Activated naive CD8-positive, alpha-beta T cell treated with anti-CD3 and anti-CD28 coated beads, Interleukin-2, amount 50 U/mL, for 24 hours (primary cell): ENCODE measurements at regions not wholly inside any gene's neighbourhood (a gene's known extent, or its start where the extent isn't known, plus 50 kb on each side); places are given as distances from the start of the nearest gene placed in this dataset.
"Not testable (repeated sequence)": the region's sequence is repeated elsewhere in the genome, so short reads cannot be mapped to it uniquely, and the experiment has no call there.

ENCODE experiments used
- ATAC-seq: fragments of 150-1000 bp; cut with Tn5 transposase; one replicate; pipeline ENCODE4 v1.10.0; 2021
- DNase-seq: peaks from one replicate; pipeline ENCODE4 v3.0.0; 2021
- H3K27ac Mint-ChIP-seq: one replicate; pipeline ENCODE4 v1.8.0; 2021; ENCODE audit warnings: mild to moderate bottlenecking, mixed read lengths
- H3K27me3 Mint-ChIP-seq: one replicate; pipeline ENCODE4 v1.8.0; 2021; ENCODE audit warnings: mixed read lengths
- H3K36me3 Mint-ChIP-seq: one replicate; pipeline ENCODE4 v1.8.0; 2021; ENCODE audit warnings: low read depth, mixed read lengths
- H3K4me1 Mint-ChIP-seq: one replicate; pipeline ENCODE4 v1.8.0; 2021; ENCODE audit warnings: mixed read lengths
- H3K4me3 Mint-ChIP-seq: one replicate; pipeline ENCODE4 v1.8.0; 2021; ENCODE audit warnings: mild to moderate bottlenecking, moderate library complexity, mixed read lengths
- H3K9me3 Mint-ChIP-seq: one replicate; pipeline ENCODE4 v1.8.0; 2021; ENCODE audit warnings: mixed read lengths

DNA sequence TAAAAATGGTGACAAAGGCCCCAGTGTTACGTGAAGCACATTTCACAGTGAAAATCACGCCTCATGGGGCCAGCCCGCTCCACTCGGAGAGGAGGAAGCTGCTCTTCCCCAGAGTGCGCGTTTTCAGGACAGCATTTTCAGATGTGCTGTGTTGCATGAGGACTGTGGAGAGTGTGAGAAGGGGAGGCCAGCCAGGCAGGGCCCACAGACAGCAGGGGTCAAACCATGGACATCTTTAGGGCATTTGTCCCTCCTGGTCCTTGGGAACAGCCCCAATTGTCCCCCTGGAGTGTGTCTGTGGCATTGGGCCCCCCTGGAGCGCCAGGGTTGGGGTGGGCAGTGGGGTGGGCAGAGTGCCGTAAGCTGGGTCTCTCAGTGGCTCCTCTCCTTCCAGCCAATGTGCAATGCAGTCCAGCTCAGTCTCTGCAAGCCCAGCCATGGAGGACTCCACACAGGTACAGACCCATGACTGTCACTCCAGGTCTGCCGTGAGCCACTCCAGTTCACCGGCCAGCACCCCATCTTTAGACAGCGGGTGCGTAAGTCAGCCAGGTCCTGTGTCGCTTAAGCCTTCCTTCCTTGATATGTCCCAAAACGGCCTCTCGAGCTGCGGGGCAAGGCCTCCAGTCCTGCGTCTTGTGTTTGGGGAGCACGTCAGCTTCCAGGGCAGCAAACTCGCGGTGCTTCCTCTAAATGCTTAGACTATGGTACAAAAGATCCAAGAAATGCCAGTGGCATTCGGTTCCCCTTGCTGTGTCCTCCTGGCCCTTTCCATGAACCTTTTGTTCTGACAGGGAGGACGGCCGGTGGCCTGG is 159.3 kb upstream of the AFDN start:
- Mint-ChIP-seq H3K36me3 (no peaks in the 10 kb centered on the region), H3K27ac (no peak overlapping the region), H3K4me3 (no peak overlapping the region), H3K27me3 (peaks cover 2% of the 10 kb centered on the region), H3K9me3 (peaks cover 10% of the 10 kb centered on the region), H3K4me1 (no peaks in the 10 kb centered on the region)
- ATAC-seq (no peak), DNase-seq (no peak)

DNA sequence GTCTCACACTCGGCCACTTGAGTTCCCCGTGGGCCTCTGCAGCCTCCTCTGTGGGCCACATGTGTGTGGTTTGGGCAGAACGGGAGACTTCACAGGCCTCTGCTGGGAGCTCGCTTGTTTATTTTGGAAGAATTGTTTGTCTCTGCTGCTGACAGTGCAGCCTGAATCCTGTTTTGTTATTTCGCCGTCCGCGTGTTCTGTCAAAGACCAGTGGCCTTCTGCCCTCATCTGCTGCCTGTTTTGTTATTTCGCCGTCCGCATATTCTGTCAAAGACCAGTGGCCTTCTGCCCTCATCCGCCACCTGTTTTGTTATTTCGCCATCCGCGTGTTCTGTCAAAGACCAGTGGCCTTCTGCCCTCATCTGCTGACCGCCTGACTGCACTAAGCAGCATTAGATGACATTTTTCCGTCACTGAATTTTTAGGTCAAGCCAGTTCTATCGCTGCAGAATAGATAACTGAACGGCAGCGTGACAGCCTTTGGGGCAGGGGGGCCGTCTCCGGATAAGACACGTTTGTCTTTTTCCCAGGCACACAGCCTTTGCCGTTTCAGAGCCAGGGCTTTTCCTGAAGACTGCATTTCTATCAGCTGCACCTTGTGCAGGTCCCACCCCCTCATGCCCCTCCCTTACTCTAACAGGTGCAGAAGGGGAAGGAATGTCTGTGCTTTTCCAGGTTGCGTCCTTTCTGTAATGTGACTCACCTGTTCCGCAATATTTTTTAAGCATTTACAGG is 158.5 kb upstream of the AFDN start:
- ATAC-seq (no peak), DNase-seq (no peak)
- H3K4me1 Mint-ChIP-seq: no peaks in the 10 kb centered on the region
- peaks cover 13% of the 10 kb centered on the region for H3K9me3 Mint-ChIP-seq
- H3K36me3 Mint-ChIP-seq: no peaks in the 10 kb centered on the region
- no peak overlapping the region for H3K4me3 Mint-ChIP-seq
- no peak overlapping the region for H3K27ac Mint-ChIP-seq
- peaks cover 3% of the 10 kb centered on the region for H3K27me3 Mint-ChIP-seq

DNA sequence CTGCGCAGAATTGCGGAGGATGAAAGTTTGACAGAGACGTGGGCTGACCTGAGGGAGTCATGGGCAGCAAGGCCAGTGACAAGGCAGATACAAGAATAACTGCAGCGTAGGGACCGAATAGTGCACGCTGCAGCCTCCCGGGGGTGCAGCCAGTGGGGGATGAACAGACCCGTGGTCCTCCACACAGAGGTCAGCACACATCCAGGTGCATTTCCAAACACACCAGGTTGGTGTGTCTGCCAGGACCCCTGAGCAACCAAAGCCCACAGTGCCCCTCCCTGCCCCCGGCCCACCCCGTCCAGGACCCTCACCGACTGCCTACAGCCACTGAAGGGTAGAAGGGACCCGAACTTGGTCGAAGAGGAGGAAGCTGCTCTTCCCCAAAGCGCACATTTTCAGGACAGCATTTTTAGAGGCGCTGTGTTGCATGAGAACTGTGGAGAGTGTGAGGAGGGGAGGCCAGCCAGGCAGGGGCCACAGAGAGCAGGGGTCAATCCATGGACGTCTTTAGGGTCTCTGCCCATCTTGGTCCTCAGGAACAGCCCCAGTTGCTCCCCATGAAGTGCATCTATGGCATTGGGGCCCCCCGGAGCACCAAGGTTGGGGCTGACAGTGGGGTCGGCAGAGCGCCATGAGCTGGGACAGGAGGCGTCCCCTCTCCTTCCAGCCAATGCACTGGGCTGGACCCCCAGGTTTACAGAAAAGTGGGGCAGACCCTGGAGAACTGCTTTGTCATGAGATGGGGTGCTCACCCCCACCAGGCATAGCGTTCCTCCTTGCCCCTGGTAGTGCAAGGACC is 157.8 kb upstream of the AFDN start:
- Mint-ChIP-seq H3K27me3 (peaks cover 3% of the 10 kb centered on the region), H3K4me3 (no peak overlapping the region), H3K27ac (no peak overlapping the region), H3K4me1 (no peaks in the 10 kb centered on the region), H3K36me3 (no peaks in the 10 kb centered on the region), H3K9me3 (peaks cover 13% of the 10 kb centered on the region)
- no peak for ATAC-seq
- DNase-seq: no peak

DNA sequence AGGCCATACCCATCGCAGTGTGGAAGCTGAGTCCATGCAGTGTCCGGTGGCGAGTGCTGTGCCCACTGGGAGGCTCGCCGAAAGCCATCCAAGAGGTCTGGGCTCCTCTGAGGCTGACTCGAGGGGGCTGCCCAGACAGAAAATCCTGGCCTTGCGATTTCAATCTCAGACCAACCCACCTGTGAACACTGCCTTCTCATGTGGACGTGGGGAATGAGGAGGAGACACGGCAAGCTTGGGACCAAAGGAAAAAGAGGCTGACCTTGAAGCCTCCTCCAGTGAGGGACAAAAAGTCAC is 157.2 kb upstream of the AFDN start:
- Mint-ChIP-seq H3K9me3 (peaks cover 13% of the 10 kb centered on the region), H3K27ac (no peak overlapping the region), H3K4me3 (no peak overlapping the region), H3K4me1 (no peaks in the 10 kb centered on the region), H3K36me3 (no peaks in the 10 kb centered on the region), H3K27me3 (peaks cover 3% of the 10 kb centered on the region)
- ATAC-seq (no peak), DNase-seq (no peak)

DNA sequence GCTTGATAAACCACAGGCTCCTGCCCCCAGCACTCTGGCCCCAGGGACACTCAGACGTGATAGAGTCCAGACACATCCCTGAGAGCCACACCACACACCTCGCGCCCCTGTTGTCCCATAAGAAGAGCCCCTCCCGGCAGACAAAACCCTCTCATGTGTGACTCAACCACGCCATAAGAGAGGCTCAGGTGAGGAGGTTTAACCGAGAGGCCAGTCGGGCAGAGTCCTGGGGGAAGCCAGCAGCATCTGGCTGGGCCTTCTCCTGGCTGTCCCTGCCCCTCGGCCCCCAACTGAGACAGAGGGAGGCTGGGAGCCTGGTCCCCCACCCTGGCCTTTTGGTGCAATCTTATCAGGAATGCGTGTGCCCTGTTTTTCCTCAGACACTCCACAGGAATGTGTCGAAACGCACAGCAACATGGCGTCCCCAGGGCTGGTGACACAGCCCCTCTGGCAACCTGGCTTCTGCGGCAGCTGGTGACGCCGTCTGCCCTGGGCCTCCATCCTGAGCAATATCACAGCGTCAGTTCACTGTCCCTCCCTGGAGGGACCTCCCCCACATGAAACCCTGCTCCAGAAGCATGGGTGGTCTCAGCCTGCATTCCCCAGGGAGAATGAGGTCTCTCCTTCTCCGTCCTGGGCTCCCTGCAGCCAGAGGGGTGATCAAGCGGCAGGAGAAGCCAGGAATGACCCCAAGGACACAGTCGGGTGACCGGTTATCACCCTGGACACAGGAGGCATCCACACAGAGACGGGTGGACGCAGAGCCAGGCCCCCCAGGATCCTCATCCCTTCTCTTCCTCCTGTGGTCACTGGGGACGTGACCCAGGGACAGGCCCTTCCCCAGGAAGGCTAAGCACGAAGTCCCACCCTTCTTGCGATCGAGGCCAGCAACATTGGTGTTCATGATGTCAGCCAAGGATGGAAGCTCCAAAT is 156.6 kb upstream of the AFDN start:
- H3K4me3 Mint-ChIP-seq: no peak overlapping the region
- peaks cover 13% of the 10 kb centered on the region for H3K9me3 Mint-ChIP-seq
- DNase-seq (no peak), ATAC-seq (no peak)
- H3K4me1 Mint-ChIP-seq: no peaks in the 10 kb centered on the region
- H3K36me3 Mint-ChIP-seq: no peaks in the 10 kb centered on the region
- H3K27ac Mint-ChIP-seq: no peak overlapping the region
- peaks cover 3% of the 10 kb centered on the region for H3K27me3 Mint-ChIP-seq

DNA sequence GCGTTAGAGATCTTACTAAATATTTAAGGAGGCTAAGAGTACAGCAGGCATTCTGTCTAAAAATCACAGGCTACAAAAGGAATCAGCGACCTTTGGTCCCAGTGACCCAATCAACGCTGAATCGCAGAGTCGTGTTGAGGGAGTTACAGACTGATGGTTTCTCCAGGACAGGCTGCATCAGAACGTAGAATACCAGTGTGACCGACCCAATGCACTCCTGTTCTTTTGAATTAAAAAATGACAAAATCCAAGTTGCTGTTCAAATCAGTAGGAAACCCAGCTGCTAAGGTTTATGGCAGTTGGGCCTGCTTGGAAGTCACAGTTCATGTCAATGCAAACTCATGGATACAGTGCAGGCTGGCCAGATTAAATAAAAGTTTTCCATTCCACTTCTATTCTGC is 155.8 kb upstream of the AFDN start:
- no peaks in the 10 kb centered on the region for H3K36me3 Mint-ChIP-seq

DNA sequence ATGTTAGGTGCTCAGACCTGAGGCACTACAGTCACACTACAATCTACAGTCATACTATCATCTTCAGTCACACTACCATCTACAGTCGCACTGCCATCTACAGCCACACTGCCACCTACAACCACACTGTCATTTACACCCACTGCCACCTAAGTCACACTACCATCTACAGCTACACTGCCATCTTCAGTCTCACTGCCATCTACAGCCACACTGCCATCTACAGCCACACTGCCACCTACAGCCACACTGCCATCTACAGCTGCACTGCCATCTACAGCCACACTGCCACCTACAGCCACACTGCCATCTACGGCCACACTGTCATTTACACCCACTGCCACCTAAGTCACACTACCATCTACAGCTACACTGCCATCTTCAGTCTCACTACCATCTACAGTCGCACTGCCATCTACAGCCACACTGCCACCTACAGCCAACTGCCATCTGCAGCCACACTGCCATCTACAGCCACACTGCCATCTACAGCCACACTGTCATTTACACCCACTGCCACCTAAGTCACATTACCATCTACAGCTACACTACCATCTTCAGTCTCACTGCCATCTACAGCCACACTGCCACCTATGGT is 155.2 kb upstream of the AFDN start:
- H3K27ac Mint-ChIP-seq, H3K36me3 Mint-ChIP-seq, H3K4me1 Mint-ChIP-seq, DNase-seq, ATAC-seq, H3K4me3 Mint-ChIP-seq: not testable (repeated sequence)
- Mint-ChIP-seq H3K9me3 (peaks cover 13% of the 10 kb centered on the region), H3K27me3 (peaks cover 12% of the 10 kb centered on the region)

More for the DNA sequence above, 155.8 kb upstream of the AFDN start:
- DNase-seq: no peak
- H3K27ac Mint-ChIP-seq: no peak overlapping the region
- no peak overlapping the region for H3K4me3 Mint-ChIP-seq
- ATAC-seq: no peak
- H3K9me3 Mint-ChIP-seq: peaks cover 13% of the 10 kb centered on the region
- no peaks in the 10 kb centered on the region for H3K4me1 Mint-ChIP-seq
- H3K27me3 Mint-ChIP-seq: peaks cover 8% of the 10 kb centered on the region

DNA sequence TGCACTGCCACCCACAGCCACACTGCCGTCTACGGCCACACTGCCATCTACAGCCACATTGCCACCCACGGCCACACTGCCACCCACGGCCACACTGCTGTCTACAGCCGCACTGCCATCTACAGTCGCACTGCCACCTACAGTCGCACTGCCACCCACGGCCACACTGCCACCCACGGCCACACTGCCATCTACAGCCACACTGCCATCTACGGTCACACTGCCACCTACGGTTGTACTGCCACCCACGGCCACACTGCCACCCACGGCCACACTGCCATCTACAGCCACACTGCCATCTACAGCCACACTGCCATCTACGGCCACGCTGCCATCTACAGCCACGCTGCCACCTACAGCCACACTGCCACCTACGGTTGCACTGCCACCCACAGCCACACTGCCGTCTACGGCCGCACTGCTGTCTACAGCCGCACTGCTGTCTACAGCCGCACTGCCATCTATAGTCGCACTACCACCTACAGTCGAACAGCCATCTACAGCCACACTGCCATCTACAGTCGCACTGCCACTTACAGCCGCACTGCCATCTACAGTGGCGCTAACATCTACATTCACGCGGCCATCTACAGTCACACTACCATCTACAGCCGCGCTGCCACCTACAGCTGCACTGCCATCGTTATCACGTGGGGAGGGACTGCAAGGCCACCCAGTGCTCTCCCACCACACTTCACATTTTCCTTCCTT is 154.6 kb upstream of the AFDN start:
- H3K4me1 Mint-ChIP-seq: no peaks in the 10 kb centered on the region
- H3K4me3 Mint-ChIP-seq: no peak overlapping the region
- H3K9me3 Mint-ChIP-seq: peaks cover 13% of the 10 kb centered on the region
- DNase-seq: no peak
- no peak for ATAC-seq
- H3K36me3 Mint-ChIP-seq: no peaks in the 10 kb centered on the region
- H3K27me3 Mint-ChIP-seq: peaks cover 17% of the 10 kb centered on the region
- no peak overlapping the region for H3K27ac Mint-ChIP-seq

DNA sequence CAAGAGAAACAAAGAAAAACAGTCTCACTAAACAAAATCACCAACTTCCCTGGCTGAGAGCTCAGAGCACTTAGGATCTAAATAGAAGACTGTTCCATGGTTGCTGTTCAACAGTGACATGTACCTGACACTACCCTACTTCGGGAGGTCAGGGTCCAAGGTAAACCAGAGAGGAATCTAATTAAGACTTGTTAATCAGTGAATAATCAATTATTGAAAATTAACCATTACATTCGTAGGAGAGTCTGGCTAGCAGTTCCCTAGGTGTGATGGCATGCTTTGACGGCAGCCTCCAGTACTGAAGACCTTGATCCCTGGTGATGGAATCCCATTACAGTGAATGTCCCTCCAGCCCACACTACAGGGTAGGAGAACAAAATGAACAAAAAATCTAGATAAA is 154.0 kb upstream of the AFDN start:
- Mint-ChIP-seq H3K9me3 (peaks cover 13% of the 10 kb centered on the region), H3K4me1 (no peaks in the 10 kb centered on the region), H3K36me3 (no peaks in the 10 kb centered on the region), H3K27me3 (peaks cover 23% of the 10 kb centered on the region), H3K4me3 (no peak overlapping the region), H3K27ac (no peak overlapping the region)
- DNase-seq (no peak), ATAC-seq (no peak)

DNA sequence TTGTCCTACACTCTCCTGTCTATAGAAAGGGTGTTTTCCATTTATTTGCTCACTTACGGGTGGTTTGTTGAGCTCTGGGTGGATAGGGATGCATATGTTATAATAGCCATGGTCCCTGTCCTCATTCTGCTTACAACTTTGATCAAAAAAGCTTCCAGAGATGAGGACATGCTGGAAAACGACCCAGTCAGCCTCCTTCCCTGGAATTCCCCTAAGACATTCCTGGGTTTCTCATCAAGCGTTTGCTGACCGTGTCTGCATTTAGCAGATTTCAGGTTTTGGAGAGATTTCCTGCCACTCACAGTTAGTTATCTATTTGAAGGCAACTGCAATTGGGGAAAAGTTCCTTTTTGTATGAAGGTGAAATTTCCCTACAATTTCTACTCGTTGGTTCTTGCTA is 152.8 kb upstream of the AFDN start:
- ATAC-seq (no peak), DNase-seq (no peak)
- H3K36me3 Mint-ChIP-seq: no peaks in the 10 kb centered on the region
- no peak overlapping the region for H3K27ac Mint-ChIP-seq
- no peaks in the 10 kb centered on the region for H3K4me1 Mint-ChIP-seq
- peaks cover 31% of the 10 kb centered on the region for H3K27me3 Mint-ChIP-seq
- H3K9me3 Mint-ChIP-seq: peaks cover 13% of the 10 kb centered on the region
- H3K4me3 Mint-ChIP-seq: no peak overlapping the region

DNA sequence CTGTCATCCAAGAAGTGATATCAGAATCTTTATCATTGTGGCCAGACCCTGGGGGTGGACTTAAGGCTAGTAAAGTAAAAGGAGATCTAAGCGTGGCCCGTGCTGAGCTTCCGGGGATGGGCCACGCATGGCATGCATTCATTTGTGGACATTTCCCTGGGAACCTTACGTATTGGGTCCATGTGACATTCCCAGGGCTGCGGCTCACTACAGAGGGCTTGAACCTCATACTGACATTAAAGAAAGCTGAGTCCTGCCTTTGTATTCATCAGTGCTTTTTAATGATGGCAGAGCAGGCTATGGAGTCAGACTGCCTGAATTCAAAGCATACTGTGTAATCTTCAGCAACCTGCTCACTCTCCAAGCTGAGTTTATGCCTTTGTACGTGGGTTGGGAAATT is 152.2 kb upstream of the AFDN start:
- Mint-ChIP-seq H3K27me3 (peaks cover 36% of the 10 kb centered on the region), H3K4me1 (no peaks in the 10 kb centered on the region), H3K27ac (no peak overlapping the region), H3K9me3 (peaks cover 13% of the 10 kb centered on the region), H3K4me3 (no peak overlapping the region), H3K36me3 (no peaks in the 10 kb centered on the region)
- ATAC-seq (no peak), DNase-seq (no peak)

DNA sequence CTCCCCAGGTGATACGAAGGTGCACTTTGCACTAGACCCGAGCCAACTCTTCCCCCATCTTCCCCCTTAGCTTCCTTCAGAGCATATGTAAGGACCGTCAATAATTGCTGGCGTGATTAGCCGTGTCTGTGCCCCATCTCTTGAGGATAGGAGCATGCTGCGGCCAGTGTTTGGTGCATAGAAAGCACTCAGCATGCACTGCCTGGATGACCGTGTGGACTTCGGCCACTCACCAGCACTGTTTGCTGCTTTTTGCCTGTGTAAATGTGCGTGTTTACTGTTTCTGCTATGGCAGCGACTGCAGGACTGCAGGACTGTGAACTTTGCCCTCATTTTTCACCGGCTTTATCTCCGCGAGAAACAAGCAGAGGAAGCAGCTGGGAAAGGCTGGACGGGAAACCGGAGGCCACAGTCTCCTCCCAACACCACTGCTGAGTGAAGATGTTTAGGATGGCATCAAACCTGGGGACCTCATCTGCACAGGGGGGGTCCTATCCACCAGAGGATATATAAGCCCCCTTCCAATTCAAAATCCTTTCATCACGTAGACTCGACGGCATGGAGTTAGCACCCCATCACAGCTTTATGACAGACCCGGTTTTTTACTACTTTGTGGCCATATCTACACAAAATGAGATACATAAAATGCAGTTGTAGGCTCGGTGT is 150.6 kb upstream of the AFDN start:
- Mint-ChIP-seq H3K9me3 (peaks cover 13% of the 10 kb centered on the region), H3K27me3 (peaks cover 50% of the 10 kb centered on the region), H3K36me3 (no peaks in the 10 kb centered on the region), H3K27ac (no peak overlapping the region), H3K4me1 (no peaks in the 10 kb centered on the region), H3K4me3 (no peak overlapping the region)
- no peak for ATAC-seq
- no peak for DNase-seq
